Common myeloid progenitor, CD34-positive (primary cell): ENCODE measurements at regions not wholly inside any gene's neighbourhood (a gene's known extent, or its start where the extent isn't known, plus 50 kb on each side); places are given as distances from the start of the nearest gene placed in this dataset.

Experiments used
- CTCF ChIA-PET: fragments of 350-600 bp; sonication (Branson Sonifier 250); formaldehyde crosslinking; loops from one replicate; lab custom pipeline; 2021; ENCODE audit warnings: antibody characterized with exemption; lab: Charles Lee
- POLR2A ChIA-PET: fragments of 350-600 bp; sonication (Branson Sonifier 250); formaldehyde crosslinking; loops from one replicate; lab custom pipeline; 2021; ENCODE audit warnings: antibody characterized with exemption; lab: Charles Lee
- DNase-seq, 3 donors: peaks; one replicate each; pipeline versions ENCODE4 v3.0.0 to v3.0.0-alpha.2; 2013
- H3K27ac ChIP-seq, 2 experiments: 1 replicate in 1 of 2; 2 replicates in 1 of 2; pipeline ENCODE4 v1.7.0; 2013; ENCODE audit warnings: inconsistent platforms in 2 of 2, low read length in 2 of 2, mild to moderate bottlenecking in 2 of 2, low read depth in 1 of 2, moderate library complexity in 1 of 2; ENCODE audit not compliant: severe bottlenecking in 2 of 2, insufficient read depth in 1 of 2, poor library complexity in 1 of 2
- H3K27me3 ChIP-seq, 5 experiments: replicated peaks in 2 of 5; 1 replicate in 3 of 5; 2 replicates in 2 of 5; pipeline versions ENCODE4 v1.6.1 to v1.7.0; 2013; ENCODE audit warnings: low read length in 4 of 5, mild to moderate bottlenecking in 2 of 5, moderate library complexity in 2 of 5, inconsistent platforms in 1 of 5; ENCODE audit not compliant: insufficient read depth in 5 of 5, control insufficient read depth in 4 of 5
- H3K36me3 ChIP-seq, 4 experiments: 1 replicate in 2 of 4; 2 replicates in 2 of 4; pipeline versions ENCODE4 v1.6.1 to v1.7.0; 2013; ENCODE audit warnings: low read length in 3 of 4, control low read depth in 1 of 4, mild to moderate bottlenecking in 1 of 4; ENCODE audit not compliant: control insufficient read depth in 4 of 4, insufficient read depth in 4 of 4
- H3K4me1 ChIP-seq, 4 experiments: 1 replicate in 3 of 4; 2 replicates in 1 of 4; pipeline versions ENCODE4 v1.6.1 to v1.7.1; 2013; ENCODE audit warnings: low read length in 3 of 4, mild to moderate bottlenecking in 3 of 4, control low read depth in 1 of 4, inconsistent platforms in 1 of 4, moderate library complexity in 1 of 4; ENCODE audit not compliant: control insufficient read depth in 4 of 4, insufficient read depth in 4 of 4; ENCODE audit errors: control extremely low read depth in 1 of 4
- H3K4me3 ChIP-seq, 7 experiments: 1 replicate in 4 of 7; 2 replicates in 3 of 7; pipeline versions ENCODE4 v1.5.1 to v1.7.0; 2013; ENCODE audit warnings: mild to moderate bottlenecking in 7 of 7, low read length in 6 of 7, moderate library complexity in 6 of 7, inconsistent platforms in 2 of 7, low read depth in 2 of 7, control low read depth in 1 of 7; ENCODE audit not compliant: insufficient read depth in 4 of 7, control insufficient read depth in 1 of 7; ENCODE audit errors: extremely low read depth in 1 of 7
- H3K9me3 ChIP-seq, 5 experiments: 1 replicate in 4 of 5; 2 replicates in 1 of 5; pipeline versions ENCODE4 v1.6.1 to v1.7.1; 2013; ENCODE audit warnings: low read length in 4 of 5, mild to moderate bottlenecking in 2 of 5, inconsistent platforms in 1 of 5, low read depth in 1 of 5, moderate library complexity in 1 of 5; ENCODE audit not compliant: control insufficient read depth in 4 of 5, insufficient read depth in 2 of 5; ENCODE audit errors: control extremely low read depth in 1 of 5
- WGBS: methylation state at CpG from one replicate; pipeline ENCODE4 v1.1.5; 2013; ENCODE audit not compliant: insufficient coverage; 5-methylcytosine and 5-hydroxymethylcytosine counted together

GRCh38 chr5:162209005-162209605, 141.5 kb downstream of the GABRG2 start:
- ChIA-PET CTCF (interaction anchor here (0.6 to 2.1 kb wide), 7 partner anchors 10 to 1319 kb away, joined by 3 to 7 read pairs (median 4); no protein-coding TSS in a partner anchor), POLR2A (interaction anchor here (0.6 kb wide), 1 partner anchor 32 kb away, joined by 3 read pairs; no protein-coding TSS in a partner anchor)
- Histone ChIP-seq H3K4me1 (peaks cover 0 to 5% (median 2%) of the 10 kb centered on the region in 4 experiments), H3K27me3 (no peaks in the 10 kb centered on the region), H3K27ac (no peak overlapping the region), H3K9me3 (no peaks in the 10 kb centered on the region), H3K36me3 (no peaks in the 10 kb centered on the region), H3K4me3 (no peak overlapping the region)
- peak; percentile 42 to 72 (median 72) for DNase-seq
- 36% methylated on average over 4 of the region's 5 CpGs for WGBS

- ChIA-PET CTCF (no interaction called here), POLR2A (no interaction called here)
- DNase-seq = no peak
- Histone ChIP-seq H3K4me1 (no peaks in the 10 kb centered on the region), H3K9me3 (no peaks in the 10 kb centered on the region), H3K4me3 (no peak overlapping the region), H3K36me3 (no peaks in the 10 kb centered on the region), H3K27me3 (no peaks in the 10 kb centered on the region), H3K27ac (no peak overlapping the region)
- WGBS = 100% methylated on average over 1 of the region's 2 CpGs
Observed at GRCh38 chr5:162214551-162214950, 147.0 kb downstream of the GABRG2 start.

GRCh38 chr5:162217037-162217436, 149.5 kb downstream of the GABRG2 start:
- ChIA-PET CTCF (interaction anchor here (0.6 to 0.8 kb wide), 2 partner anchors 10 to 11 kb away, joined by 3 read pairs; no protein-coding TSS in a partner anchor), POLR2A (no interaction called here)
- Histone ChIP-seq H3K4me3 (no peak overlapping the region), H3K36me3 (no peaks in the 10 kb centered on the region), H3K9me3 (no peaks in the 10 kb centered on the region), H3K27me3 (no peaks in the 10 kb centered on the region), H3K4me1 (peaks cover 0 to 5% (median 0%) of the 10 kb centered on the region in 4 experiments), H3K27ac (no peak overlapping the region)
- DNase-seq = no peak
- WGBS = no CpG with 5 or more reads among the region's 1 CpG

GRCh38 chr5:162221910-162222309, 154.3 kb downstream of the GABRG2 start:
- Histone ChIP-seq H3K36me3 (no peaks in the 10 kb centered on the region), H3K4me3 (no peak overlapping the region), H3K4me1 (peaks cover 0 to 5% (median 0%) of the 10 kb centered on the region in 4 experiments), H3K9me3 (no peaks in the 10 kb centered on the region), H3K27ac (no peak overlapping the region), H3K27me3 (no peaks in the 10 kb centered on the region)
- ChIA-PET POLR2A (no interaction called here), CTCF (interaction anchor here (1.1 to 1.2 kb wide), 2 partner anchors 9 to 13 kb away, joined by 3 to 4 read pairs; no protein-coding TSS in a partner anchor)
- no peak for DNase-seq

- no peaks in the 10 kb centered on the region for H3K9me3 ChIP-seq
- no peak for DNase-seq
- H3K4me1 ChIP-seq = no peaks in the 10 kb centered on the region
- ChIA-PET POLR2A (no interaction called here), CTCF (interaction anchor here (0.7 kb wide), 1 partner anchor 10 kb away, joined by 3 read pairs; no protein-coding TSS in a partner anchor)
- WGBS = no CpG with 5 or more reads among the region's 2 CpGs
- no peaks in the 10 kb centered on the region for H3K27me3 ChIP-seq
- no peak overlapping the region for H3K27ac ChIP-seq
- H3K4me3 ChIP-seq = no peak overlapping the region
- no peaks in the 10 kb centered on the region for H3K36me3 ChIP-seq
Observed at GRCh38 chr5:162227075-162227474, 159.5 kb downstream of the GABRG2 start.

GRCh38 chr5:162230348-162230747, 162.8 kb downstream of the GABRG2 start:
- Histone ChIP-seq H3K27ac (no peak overlapping the region), H3K9me3 (peaks cover 0 to 4% (median 0%) of the 10 kb centered on the region in 5 experiments), H3K27me3 (no peaks in the 10 kb centered on the region), H3K36me3 (no peaks in the 10 kb centered on the region), H3K4me3 (no peak overlapping the region), H3K4me1 (no peaks in the 10 kb centered on the region)
- ChIA-PET POLR2A (no interaction called here), CTCF (interaction anchor here (0.7 kb wide), 1 partner anchor 1169 kb away, joined by 3 read pairs; no protein-coding TSS in a partner anchor)
- 100% methylated on average over 1 of the region's 3 CpGs for WGBS
- DNase-seq = no peak

GRCh38 chr5:162231522-162231921, 163.9 kb downstream of the GABRG2 start:
- CTCF ChIA-PET = interaction anchor here (1.0 to 1.1 kb wide), 2 partner anchors 25 to 1178 kb away, joined by 4 read pairs; no protein-coding TSS in a partner anchor
- H3K27me3 ChIP-seq = no peaks in the 10 kb centered on the region
- H3K36me3 ChIP-seq = no peaks in the 10 kb centered on the region
- WGBS = no CpG with 5 or more reads among the region's 1 CpG
- no peak for DNase-seq
- POLR2A ChIA-PET = no interaction called here
- no peaks in the 10 kb centered on the region for H3K4me1 ChIP-seq
- H3K4me3 ChIP-seq = no peak overlapping the region
- no peak overlapping the region for H3K27ac ChIP-seq
- H3K9me3 ChIP-seq = peaks cover 0 to 7% (median 2%) of the 10 kb centered on the region in 5 experiments
